ENCODE measurements at regions not wholly inside any gene's neighbourhood (a gene's known extent, or its start where the extent isn't known, plus 50 kb on each side); places are given as distances from the start of the nearest gene placed in this dataset.

DNA sequence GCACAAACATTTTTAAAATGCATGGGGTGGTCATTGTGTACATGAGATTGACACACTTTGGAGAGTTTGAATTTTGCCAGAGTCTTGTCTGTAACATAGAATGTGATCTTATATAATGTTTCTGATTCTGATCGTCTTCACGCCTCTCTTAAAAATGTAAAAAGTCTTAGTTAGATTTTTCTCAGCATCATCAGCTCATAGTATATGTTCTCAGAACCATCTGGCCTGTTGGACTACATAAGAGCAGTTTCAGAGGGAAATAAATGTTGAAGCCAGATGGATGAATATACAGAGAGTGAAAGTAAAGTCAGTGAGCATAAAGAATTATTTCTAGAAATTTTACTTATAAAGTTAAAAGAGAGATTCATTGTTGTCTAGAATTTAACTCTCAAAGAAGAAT is 789.9 kb upstream of the MIR17HG start:
- TF ChIP-seq POLR2A (IDR thresholded peaks at IDR 0.05; ENCODE audit: low read length) (no peak), GATA1 (IDR thresholded peaks at IDR 0.05; ENCODE audit: low read depth, low read length) (no peak)

Measured in erythroblast (primary cell).